ENCODE measurements at regions not wholly inside any gene's neighbourhood (a gene's known extent, or its start where the extent isn't known, plus 50 kb on each side); places are given as distances from the start of the nearest gene placed in this dataset.

GRCh38 chr12:13571035-13571434, 374.5 kb downstream of the EMP1 start:
- TF ChIP-seq CTCF (IDR thresholded peaks at IDR 0.05) (no peak), POLR2A (IDR thresholded peaks at IDR 0.05) (no peak)
